ENCODE measurements at regions not wholly inside any gene's neighbourhood (a gene's known extent, or its start where the extent isn't known, plus 50 kb on each side); places are given as distances from the start of the nearest gene placed in this dataset.
"Not testable (repeated sequence)": the region's sequence is repeated elsewhere in the genome, so short reads cannot be mapped to it uniquely, and the experiment has no call there.

DNA sequence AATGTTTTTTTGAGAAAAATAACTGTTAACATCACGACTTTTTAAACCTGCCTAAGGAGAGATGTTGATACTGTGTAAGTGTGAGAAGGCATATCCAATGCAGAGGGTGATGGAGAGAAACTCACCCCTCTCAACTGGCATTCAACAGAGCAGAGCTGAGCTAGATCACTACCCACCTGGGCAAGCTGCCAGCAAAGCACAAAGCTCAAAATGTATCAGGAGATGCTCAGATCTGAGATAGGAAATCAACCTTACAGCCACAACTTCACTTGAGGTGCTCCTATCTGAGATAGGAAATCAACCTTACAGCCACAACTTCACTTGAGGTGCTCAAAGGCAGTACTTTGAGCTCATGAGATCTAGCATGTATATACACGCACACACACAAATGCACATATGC is 151.5 kb upstream of the PDE1C start:
- DNase-seq, result no peak

DNA sequence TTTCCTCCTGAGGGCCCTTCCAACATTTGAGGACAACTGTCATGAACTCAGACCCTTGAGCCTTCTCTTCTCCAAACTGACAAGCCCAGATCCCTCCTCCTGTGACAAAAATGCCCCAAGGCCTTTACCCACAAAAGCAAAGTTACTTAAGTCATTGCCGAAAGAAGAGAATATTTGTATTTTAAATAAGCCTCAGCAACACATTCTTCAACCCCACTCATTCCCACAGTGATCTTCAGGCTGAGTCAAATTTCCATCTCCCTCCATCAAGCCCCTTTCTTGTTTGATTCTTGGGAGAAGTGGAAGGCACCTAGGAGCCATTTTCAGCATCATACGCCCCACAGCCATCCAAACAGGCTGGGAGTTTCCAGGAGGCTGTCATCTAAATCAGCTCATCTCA is 150.8 kb upstream of the PDE1C start:
- DNase-seq, result no peak

DNA sequence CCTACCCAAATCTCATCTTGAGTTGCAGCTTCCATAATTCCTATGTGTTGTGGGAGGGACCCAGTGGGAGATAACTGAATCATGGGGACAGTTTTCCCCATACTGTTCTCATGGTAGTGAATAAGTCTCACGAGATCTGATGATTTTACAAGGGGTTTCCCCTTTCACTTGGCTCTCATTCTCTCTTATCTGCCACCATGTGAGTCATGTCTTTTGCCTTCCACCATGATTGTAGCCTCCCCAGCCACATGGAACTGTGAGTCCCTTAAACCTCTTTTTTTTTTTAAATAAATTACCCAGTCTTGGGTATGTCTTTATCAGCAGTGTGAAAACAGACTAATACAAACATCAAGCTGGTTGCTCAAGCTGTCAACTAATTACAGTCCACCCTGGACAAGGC is 149.6 kb upstream of the PDE1C start:
- DNase-seq, result not testable (repeated sequence)

DNA sequence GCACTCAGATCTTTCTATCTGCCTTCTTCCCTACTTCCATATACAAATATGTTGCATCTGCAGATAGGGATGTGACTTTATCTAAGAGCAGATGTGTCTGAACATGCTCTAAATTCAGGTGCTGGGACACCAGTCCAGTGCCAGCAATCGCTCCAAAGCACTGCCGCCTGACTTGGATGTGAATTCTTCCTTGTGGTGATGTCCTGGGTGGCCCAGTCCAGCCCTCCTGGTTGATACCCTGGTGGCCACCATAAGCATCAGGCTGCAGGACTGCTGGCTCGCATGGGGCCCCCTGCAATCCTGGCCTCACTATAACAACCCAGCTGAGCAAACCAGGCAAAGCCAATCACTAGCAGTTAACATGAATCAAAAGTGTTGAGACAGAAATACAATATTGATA is 149.2 kb upstream of the PDE1C start:
- no peak for DNase-seq

DNA sequence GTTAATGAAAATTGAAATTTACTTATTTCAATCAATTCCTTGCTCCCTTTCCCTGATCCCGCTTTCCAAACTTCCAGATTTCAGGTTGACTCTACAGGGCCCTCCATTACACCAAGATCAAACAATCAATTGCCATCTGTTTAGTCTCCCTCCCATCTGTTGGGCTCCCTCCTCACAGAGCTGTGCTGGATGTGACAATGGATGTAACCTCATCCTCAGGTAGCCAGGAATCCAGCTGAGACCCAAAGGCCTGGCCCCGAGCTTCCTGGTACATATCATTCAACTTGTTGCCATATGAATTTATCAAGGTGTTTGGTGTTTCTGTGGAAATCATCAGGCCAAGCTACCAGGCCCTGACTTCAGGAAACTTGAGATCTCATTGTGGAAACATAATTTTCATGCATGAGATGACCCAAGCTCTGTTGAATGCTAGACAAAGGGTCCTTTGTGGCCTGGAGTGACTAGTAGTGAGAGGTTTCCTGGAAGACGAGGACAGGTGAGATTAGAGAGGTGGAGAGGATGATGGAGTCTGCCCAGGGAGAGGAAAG is 148.6 kb upstream of the PDE1C start:
- no peak for DNase-seq

DNA sequence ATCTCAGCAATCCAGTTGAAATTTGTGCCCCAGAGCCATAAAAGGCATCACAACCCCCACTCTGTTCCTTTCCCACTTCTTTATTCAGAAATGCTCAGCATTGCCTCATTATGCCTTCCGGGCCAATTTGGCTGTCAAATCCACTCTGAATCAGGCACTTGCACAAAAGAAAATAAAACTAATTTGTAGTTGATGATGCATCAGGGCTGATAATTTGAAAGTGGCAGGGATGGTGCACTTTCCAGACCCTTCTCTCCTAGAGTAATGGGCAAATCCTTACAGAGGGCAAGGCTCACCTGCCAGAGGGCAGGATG is 147.9 kb upstream of the PDE1C start:
- DNase-seq, result no peak

DNA sequence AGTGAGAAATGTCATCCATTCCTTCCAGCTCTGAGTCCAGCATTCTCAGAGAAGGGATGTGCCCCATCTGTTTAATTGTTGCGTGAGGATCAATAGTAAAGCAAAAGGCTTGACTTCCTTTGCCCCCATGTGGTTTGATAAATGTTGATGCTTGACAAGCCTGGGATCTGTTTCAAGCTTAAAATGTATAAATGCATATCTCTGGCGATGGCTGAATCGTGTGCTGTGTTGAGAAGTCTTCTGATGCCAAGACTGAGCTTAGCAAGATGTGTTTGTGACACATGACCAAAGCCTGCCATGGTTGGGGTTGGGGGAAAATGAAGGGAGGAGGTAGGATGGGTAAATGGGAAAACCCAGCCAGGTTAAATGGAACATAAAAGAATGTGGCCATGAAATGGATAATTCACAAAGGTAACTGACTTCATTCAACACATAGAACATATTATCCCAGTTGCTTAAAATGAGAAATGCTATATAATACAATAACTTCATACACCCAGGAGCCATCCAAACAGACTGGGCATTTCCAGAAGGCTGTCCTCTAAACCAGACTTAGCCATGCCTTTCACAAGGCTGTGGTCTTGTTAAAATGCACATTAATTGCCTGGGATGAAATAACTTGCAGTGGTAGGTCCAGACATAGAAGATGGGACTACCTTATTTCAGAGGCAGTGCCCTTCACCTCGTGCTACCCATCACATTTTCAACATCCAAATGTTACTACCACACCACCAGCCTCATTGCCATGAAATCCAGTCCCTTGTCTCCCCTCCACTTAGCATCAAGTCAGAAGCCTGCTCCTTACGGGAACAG is 147.3 kb upstream of the PDE1C start:
- no peak for DNase-seq

DNA sequence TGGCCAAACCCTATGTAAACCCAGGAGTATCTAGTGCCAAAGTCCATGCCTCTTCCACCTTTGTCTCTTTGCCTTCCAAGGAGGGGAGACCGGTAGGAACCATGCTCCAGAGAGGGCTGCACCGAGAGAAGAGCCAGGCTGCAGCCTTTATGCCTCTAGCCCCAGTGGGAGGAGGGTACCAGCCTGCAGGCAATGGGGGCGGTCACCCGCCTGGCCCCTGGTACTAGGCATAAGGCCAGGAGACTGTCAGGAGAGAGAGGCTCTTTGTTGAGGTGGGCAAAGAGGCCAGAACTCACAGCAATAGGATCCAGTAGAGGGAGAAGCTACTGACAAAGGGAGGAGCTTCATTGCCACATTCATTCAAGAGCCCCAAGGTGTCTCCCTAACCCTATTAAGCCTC is 146.6 kb upstream of the PDE1C start:
- DNase-seq, result no peak

DNA sequence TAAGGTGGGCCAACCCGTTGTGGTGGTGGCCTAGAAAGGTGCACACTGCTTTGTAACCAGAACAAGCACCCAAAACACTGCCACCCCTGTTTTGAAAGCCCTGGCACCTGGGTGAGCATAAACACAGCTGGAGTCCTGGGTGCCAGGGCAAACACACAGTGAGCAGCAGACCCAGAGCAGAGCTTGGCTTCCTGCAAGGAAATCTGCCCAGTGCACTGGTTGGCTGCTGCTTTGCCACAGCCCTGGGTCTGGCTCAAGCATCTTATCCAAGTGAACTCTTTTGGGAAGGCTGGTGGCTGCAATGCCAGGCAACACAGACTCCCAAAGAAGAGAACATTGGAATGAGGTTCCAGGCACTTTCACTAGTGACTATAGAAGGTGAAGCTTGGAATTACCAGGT is 145.5 kb upstream of the PDE1C start:
- DNase-seq, result no peak

DNA sequence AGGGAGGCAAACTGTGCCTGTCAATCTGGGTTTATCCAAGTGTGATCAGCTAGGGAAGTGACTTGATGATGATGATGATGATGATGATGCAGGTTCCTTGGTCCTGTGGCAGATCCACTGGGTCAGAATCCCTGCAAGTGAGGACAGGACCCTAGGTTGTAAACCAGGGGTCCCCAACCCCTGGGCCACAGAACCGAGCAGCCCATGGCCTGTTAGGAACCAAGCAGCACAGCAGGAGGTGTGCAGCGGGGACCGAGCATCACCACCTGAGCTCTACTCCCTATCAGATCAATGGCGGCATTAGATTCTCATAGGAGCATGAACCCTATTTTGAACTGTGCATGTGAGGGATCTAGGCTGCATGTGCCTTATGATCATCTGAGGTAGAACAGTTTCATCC is 144.7 kb upstream of the PDE1C start:
- no peak for DNase-seq

DNA sequence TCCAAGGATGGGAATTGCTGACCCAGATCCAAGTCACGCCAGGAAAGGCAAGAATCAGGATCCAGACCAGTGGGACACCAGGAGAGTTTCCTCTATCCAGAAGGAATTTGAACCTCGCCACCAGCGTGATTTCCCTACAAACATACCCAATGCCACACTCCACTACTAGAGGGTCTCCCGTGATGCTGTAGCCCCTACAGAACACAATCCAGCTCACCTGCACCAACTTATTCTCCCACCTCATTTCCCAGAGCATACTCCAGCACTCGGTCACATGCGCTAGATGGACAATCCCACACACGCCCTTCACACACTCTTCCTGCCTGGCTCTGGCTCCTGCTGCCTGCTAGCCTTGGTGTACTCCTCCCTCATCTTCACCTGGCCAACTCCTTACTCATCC is 142.1 kb upstream of the PDE1C start:
- DNase-seq, result no peak

DNA sequence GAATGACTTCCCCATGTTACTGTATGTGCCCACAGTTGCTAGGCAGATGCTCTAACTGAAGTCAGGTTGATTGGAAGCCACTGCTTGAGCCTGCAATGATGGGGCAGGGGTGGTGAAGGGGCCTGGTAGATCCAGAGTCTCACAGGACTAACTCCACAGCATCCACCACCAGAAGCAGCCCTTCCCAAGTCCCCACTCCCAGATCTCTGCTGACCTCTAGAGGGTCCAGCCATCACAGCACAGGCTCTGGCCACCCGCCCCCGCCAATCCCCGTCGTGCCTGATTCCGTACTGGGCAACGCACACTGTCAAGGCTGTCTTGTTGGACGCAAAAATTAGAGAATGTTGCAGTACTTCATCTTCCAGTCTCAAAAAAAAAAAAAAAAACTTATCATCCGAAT is 136.8 kb upstream of the PDE1C start:
- no peak for DNase-seq

DNA sequence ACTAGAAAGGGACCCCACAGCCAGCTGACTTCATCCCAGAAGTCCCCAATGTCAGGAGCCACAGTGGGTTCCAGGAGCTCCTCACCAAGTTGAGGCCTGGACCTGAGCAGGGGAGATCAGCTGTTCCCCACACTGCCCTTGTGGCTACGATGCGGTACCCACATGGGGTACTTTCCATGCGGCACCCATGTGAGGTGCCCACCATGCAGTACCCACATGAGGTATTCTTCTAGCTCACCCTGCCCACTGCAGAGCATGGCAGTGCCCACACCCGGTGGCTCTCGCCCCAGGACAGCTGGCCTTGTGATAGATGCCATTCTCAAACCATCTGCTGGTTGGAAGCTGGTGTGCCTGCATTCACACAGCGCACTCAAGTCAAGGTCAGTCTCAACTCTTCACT is 136.3 kb upstream of the PDE1C start:
- no peak for DNase-seq

DNA sequence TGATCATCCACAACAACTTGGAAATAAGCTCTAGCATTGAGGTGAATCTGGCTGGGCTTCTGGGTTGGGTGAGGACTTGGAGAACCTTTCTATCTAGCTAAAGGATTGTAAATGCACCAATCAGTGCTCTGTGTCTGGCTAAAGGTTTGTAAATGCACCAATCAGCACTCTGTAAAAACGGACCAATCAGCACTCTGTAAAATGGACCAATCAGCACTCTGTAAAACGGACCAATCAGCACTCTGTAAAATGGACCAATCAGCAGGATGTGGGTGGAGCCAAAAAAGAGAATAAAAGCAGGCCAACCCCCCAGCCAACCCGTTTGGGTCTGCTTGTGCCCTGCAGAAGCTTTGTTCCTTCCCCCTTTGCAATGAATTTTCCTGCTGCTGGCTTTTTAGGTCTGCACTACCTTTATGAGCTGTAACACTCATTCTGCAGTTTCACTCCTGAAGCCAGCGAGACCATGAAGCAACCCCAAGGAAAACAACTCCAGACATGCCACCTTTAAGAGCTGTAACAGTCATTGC is 135.2 kb upstream of the PDE1C start:
- not testable (repeated sequence) for DNase-seq

DNA sequence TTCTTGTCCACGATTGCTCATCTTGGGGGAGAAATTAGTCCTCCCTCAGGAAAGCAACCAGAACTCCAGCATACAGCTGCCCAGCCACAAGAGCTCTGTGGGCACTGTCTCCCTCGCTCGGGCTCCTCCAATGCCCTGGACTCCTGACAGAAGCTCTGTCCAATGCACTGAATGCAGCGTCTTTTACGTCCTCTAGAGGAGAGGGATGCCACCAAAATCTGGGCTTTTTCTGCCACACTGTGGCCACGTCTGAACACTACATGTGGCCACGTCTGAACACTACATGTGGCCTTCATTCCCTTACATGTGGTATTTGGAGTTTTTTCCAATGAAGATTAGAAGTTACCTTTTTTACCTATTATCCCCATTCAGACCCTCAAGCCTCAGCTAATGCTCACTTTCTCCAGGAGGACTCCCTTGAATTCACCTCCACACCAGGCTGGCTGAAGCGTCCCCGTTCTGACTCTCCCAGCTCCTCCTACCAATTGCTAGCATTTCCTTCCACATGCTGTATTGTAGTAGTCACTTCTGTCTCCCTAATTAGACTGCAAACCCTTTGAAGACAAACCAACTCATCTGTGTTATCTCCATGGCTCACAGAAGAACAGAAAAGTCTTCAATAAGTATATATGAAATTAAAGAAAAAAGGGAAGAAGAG is 134.3 kb upstream of the PDE1C start:
- DNase-seq, result no peak

DNA sequence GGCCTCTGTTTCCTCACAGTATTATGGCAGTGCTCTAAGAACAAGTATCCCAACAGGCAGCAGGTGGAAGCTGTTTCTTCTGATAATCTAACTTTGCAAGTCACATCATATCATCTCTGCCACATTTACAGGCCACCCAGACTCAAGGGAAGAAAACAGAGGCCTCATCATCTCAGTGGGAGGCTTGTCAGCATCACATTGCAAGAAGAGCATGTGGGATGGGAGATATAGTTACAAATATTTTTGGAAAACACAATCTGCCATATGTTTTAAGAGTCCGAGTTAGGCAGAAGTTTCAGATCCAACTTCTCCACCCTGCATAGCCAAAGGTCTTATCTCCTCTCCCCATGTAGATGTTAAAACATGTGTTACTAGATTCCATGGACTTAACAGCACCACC is 130.4 kb upstream of the PDE1C start:
- no peak for DNase-seq

DNA sequence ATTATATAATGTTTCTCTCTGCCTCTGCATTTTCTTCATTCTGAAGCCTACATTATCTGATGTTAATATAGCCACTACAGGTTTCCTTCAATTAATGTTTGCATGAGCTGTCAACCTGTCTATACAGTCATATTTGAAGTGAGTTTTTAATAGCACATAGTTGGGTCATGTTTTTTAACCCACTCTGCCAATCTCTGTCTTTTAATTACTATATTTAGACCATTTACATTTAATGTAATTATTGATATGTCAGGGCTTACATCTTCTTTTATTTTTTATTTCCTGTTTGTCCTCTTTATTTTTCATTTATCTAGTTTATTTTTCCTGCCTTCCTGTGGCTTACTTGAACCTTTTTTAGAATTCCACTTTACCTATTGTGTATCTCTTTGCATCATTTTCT is 124.3 kb upstream of the PDE1C start:
- no peak for DNase-seq

DNA sequence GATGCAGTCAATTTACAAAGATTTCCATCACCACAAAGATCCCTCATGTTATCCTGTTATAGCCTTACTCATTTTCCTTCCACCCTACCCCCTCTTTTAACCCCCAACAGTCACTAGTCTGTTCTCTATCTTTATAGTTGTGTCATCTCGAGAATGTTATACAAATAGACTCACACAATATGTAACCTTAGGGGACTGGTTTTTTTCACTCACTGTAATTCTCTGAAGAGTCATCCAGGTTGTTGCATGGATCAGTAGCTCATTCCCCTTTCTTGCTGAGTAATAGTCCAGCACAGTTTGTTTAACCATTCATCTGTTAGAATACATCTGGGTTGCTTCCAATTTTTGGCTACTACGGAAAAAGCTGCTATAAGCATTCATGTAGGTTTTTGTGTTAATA is 121.1 kb upstream of the PDE1C start:
- no peak for DNase-seq

DNA sequence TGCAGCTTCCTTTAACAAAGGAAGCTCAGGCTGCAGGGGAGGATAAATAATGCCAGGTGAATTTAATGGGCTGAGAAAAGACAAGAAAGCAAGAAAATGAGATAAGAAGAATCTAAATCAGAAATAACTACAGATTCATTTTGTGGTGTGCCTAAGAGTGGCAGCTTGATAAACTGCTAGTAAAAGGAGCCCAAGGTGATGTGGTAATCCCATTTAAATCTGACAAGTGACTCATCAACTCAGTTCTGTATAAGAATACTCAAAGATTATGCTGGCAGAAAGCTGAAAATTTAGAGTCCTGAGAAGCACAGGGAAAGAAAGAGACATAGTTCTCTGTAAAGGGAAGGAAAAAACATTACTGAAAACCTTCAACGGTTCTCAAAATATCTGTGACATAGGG is 109.4 kb upstream of the PDE1C start:
- DNase-seq, result no peak

DNA sequence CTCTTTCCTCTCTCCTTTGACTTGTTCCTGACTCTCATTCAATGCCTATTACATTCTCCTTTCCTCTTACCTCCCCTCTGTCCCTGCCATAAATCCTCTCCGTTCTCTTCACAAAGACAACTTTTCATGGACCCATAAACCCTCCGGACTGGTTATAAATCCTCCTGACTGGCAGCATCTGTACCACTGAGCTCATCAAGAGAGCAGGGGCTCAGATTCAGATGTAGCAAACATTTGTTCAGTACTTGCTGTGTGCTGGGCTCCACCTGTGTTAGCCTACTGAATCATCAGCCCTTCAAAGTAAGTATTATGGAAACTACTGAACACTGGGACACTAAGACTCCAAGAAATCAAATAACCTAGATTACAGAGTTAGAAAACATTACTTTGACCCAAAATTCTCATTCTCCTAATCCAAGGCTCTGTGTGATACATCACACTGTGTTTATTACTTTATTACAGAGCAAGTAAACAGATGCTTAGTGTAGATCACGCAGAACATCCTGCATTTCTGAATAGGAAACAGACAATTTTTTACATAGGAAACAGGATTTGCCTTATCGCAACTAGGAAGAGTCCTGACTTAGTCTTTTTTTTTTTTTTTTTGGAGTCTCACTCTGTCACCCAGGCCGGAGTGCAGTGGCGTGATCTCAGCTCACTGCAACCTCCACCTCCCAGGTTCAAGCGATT is 108.6 kb upstream of the PDE1C start:
- DNase-seq, result no peak

DNA sequence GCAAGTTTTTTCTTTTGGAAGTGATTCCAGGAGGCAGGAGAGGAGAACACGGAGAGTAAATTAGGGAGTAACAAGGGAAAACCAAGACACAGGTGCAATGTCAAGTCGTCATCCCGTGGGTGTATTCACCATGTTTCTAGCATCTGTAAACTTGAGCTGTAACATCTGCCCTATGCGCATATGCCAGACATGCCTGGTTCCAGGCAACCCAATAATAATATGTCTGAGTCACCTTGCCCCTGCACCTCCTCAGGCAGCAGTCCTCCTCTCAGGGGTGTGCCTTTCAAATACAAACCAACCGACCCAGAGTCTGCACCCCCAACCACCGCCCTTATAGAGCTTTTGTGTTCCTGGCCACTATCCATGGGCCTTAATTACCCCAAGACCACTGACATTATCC is 107.0 kb upstream of the PDE1C start:
- DNase-seq, result no peak

DNA sequence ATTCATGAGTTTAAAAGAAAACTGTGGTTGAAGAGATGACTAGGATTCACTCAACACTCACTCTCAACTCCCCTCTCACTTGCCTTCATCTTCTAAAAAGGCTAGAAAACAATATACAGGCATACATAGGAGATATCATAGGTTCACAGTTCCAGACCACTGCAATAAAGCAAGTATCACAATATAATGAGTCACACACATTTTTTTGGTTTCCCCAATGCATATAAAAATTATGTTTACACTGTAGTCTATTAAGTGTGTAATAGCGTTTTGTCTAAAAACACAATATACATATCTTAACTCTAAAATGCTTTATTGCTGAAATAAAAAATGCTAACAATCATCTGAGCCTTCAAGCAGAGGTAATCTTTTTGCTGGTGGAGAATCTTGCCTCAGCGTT is 104.9 kb upstream of the PDE1C start:
- no peak for DNase-seq

DNA sequence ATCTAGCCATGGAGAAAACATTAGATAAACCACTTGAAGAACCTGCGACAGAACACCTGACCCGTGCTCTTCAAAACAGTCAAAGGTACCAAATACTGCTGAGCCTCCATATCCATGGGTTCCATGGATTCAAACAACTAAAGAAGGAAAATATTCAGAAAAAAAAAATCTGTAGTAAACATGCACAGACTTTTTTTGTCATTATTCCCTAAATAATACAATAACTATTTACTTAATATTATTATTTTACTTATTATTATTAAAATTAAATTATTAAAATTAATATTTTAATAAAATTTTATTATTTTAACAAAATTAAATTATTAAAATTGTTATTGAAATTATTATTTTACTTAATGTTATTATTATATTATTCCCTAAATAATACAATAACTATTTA is 101.0 kb upstream of the PDE1C start:
- no peak for DNase-seq

DNA sequence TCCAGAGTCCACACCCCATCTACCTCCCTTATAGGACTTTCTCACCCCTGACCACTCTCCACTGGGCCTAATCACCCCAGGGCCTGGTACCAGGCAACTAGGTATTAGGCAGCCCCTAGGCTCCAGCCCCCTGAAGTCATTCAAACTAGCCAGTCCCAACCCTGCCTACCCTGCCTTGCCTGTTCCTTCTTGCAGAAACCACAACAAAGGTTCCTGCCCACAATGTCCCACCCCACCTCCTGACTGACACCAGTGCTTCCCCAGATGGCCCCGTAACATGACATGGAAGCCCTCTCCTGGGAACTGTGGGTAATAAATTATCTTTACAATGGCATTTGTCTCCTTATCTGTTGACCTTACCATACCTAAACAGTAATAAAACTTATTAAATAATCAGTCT is 100.6 kb upstream of the PDE1C start:
- DNase-seq, result no peak

Measured in activated effector memory CD4-positive, alpha-beta T cell treated with anti-CD3 and anti-CD28 coated beads, Interleukin-2, amount 50 U/mL, for 16 hours (primary cell).